HG03354 (cell line): ENCODE measurements at regions not wholly inside any gene's neighbourhood (a gene's known extent, or its start where the extent isn't known, plus 50 kb on each side); places are given as distances from the start of the nearest gene placed in this dataset.

Experiments used
- ATAC-seq: cut with Tn5 transposase; IDR thresholded peaks from one replicate; pipeline ENCODE4 v1.9.1; 2021; ENCODE audit warnings: mild to moderate bottlenecking; ENCODE audit not compliant: unreplicated experiment, poor library complexity, severe bottlenecking

GRCh38 chr16:73565263-73565662, 517.3 kb upstream of the ZFHX3 start:
- ATAC-seq: no peak

- ATAC-seq: no peak
These were observed 515.8 kb upstream of the ZFHX3 start for GRCh38 chr16:73563709-73564108.

- no peak for ATAC-seq
These were observed 512.6 kb upstream of the ZFHX3 start for GRCh38 chr16:73560497-73560896.

- no peak for ATAC-seq
These were observed 510.3 kb upstream of the ZFHX3 start for GRCh38 chr16:73558219-73558618.

- ATAC-seq: no peak
These were observed 506.2 kb upstream of the ZFHX3 start for GRCh38 chr16:73553941-73554660.

- no peak for ATAC-seq
These were observed 502.2 kb upstream of the ZFHX3 start for GRCh38 chr16:73549984-73550631.

- ATAC-seq: no peak
These were observed 499.9 kb upstream of the ZFHX3 start for GRCh38 chr16:73547552-73548403.

- ATAC-seq: no peak
These were observed 498.5 kb upstream of the ZFHX3 start for GRCh38 chr16:73546341-73546845.

- ATAC-seq: no peak
These were observed 497.8 kb upstream of the ZFHX3 start for GRCh38 chr16:73545755-73546154.

GRCh38 chr16:73545290-73545689, 497.4 kb upstream of the ZFHX3 start:
- no peak for ATAC-seq

GRCh38 chr16:73544826-73545225, 496.9 kb upstream of the ZFHX3 start:
- ATAC-seq: no peak

- ATAC-seq: no peak
These were observed 496.2 kb upstream of the ZFHX3 start for GRCh38 chr16:73543970-73544599.

- no peak for ATAC-seq
These were observed 495.5 kb upstream of the ZFHX3 start for GRCh38 chr16:73543331-73543969.

GRCh38 chr16:73542885-73543284, 495.0 kb upstream of the ZFHX3 start:
- ATAC-seq: no peak

GRCh38 chr16:73537921-73538320, 490.0 kb upstream of the ZFHX3 start:
- ATAC-seq: no peak

GRCh38 chr16:73536931-73537330, 489.0 kb upstream of the ZFHX3 start:
- ATAC-seq: no peak

GRCh38 chr16:73531021-73531420, 483.1 kb upstream of the ZFHX3 start:
- no peak for ATAC-seq

GRCh38 chr16:73530529-73530928, 482.6 kb upstream of the ZFHX3 start:
- no peak for ATAC-seq

GRCh38 chr16:73529303-73530012, 481.5 kb upstream of the ZFHX3 start:
- no peak for ATAC-seq
